Keratinocyte (primary cell): ENCODE measurements at regions not wholly inside any gene's neighbourhood (a gene's known extent, or its start where the extent isn't known, plus 50 kb on each side); places are given as distances from the start of the nearest gene placed in this dataset.

ENCODE experiments used
- DNase-seq: peaks from one replicate; pipeline ENCODE4 v3.0.0-alpha.2; 2011; ENCODE audit warnings: low read depth, missing footprints, low spot score
- FAIRE-seq: peaks from 2 replicates; lab custom pipeline; 2011; peaks lifted over from hg19 to GRCh38; lab: Jason Lieb, UNC
- H2AFZ ChIP-seq: 2 replicates; pipeline ENCODE4 v1.6.0; 2012; ENCODE audit warnings: low read length, control low read depth, inconsistent platforms; ENCODE audit not compliant: control insufficient read depth
- H3K27ac ChIP-seq: 2 replicates; pipeline ENCODE4 v1.5.1; 2011; ENCODE audit warnings: low read length; ENCODE audit not compliant: control insufficient read depth, insufficient read depth
- H3K27me3 ChIP-seq: 3 replicates; pipeline ENCODE4 v1.6.0; 2011; ENCODE audit warnings: low read length; ENCODE audit not compliant: control insufficient read depth, insufficient read depth; ENCODE audit errors: extremely low read depth
- H3K36me3 ChIP-seq, 2 experiments: 2 replicates in 1 of 2; 3 replicates in 1 of 2; pipeline ENCODE4 v1.5.1; 2011; ENCODE audit warnings: low read length in 2 of 2, mild to moderate bottlenecking in 1 of 2; ENCODE audit not compliant: control insufficient read depth in 2 of 2, insufficient read depth in 2 of 2; ENCODE audit errors: extremely low read depth in 1 of 2
- H3K4me1 ChIP-seq: 3 replicates; pipeline ENCODE4 v1.5.1; 2011; ENCODE audit warnings: low read length; ENCODE audit not compliant: control insufficient read depth, insufficient read depth; ENCODE audit errors: extremely low read depth
- H3K4me2 ChIP-seq: 3 replicates; pipeline ENCODE4 v1.6.0; 2011; ENCODE audit warnings: low read depth, low read length; ENCODE audit not compliant: control insufficient read depth, insufficient read depth; ENCODE audit errors: extremely low read depth
- H3K4me3 ChIP-seq, 3 experiments: fragments of 200-600 bp in 1 of 3; sonication (generic) in 1 of 3; 2 replicates in 2 of 3; 3 replicates in 1 of 3; pipeline ENCODE4 v1.5.1; 2011 to 2016; ENCODE audit warnings: low read length in 3 of 3, mild to moderate bottlenecking in 3 of 3, control low read depth in 2 of 3, inconsistent platforms in 1 of 3, low read depth in 1 of 3, mixed read lengths in 1 of 3, mixed run types in 1 of 3, moderate library complexity in 1 of 3; ENCODE audit not compliant: control insufficient read depth in 2 of 3, insufficient read depth in 2 of 3; ENCODE audit errors: extremely low read depth in 1 of 3
- H3K79me2 ChIP-seq: 2 replicates; pipeline ENCODE4 v1.6.0; 2012; ENCODE audit warnings: low read length; ENCODE audit not compliant: control insufficient read depth, insufficient read depth
- H3K9ac ChIP-seq: 3 replicates; pipeline ENCODE4 v1.6.0; 2011; ENCODE audit warnings: low read length; ENCODE audit not compliant: control insufficient read depth, insufficient read depth; ENCODE audit errors: extremely low read depth
- H3K9me1 ChIP-seq: 3 replicates; pipeline ENCODE4 v1.6.0; 2011; ENCODE audit warnings: low read length; ENCODE audit not compliant: control insufficient read depth, insufficient read depth; ENCODE audit errors: extremely low read depth
- H3K9me3 ChIP-seq: 2 replicates; pipeline ENCODE4 v1.5.1; 2012; ENCODE audit warnings: low read depth, low read length; ENCODE audit not compliant: control insufficient read depth
- H4K20me1 ChIP-seq: 3 replicates; pipeline ENCODE4 v1.6.0; 2011; ENCODE audit warnings: low read length; ENCODE audit not compliant: control insufficient read depth, insufficient read depth; ENCODE audit errors: extremely low read depth
- CTCF ChIP-seq, 3 experiments: IDR thresholded peaks in 1 of 3; conservative IDR thresholded peaks in 1 of 3; optimal IDR thresholded peaks in 1 of 3; 2 replicates in 2 of 3; 3 replicates in 1 of 3; pipeline versions ENCODE3 to v1.5.1; 2011; ENCODE audit warnings: low read length in 3 of 3, mild to moderate bottlenecking in 3 of 3, moderate library complexity in 2 of 3, control low read depth in 1 of 3, inconsistent platforms in 1 of 3; ENCODE audit not compliant: insufficient read depth in 2 of 3; ENCODE audit errors: extremely low read depth in 1 of 3
- EZH2 ChIP-seq: IDR thresholded peaks from one replicate; pipeline ENCODE4 v1.6.1; 2012; ENCODE audit warnings: inconsistent platforms, mild to moderate bottlenecking, low read length, moderate library complexity
- dilution Hi-C: fragments of 300-500 bp; cut with MboI; formaldehyde crosslinking; loops from one replicate; pipeline ENCODE4 v1.7.0; 2020; ENCODE audit warnings: low sequenced_read_pairs; ENCODE audit not compliant: extremely low pct_ligation_motif_present

GRCh38 chr1:181919542-181919941 lies 142.0 kb downstream of the ZNF648 start:
- H3K9me3 ChIP-seq, result no peaks in the 10 kb centered on the region
- no peak overlapping the region for H3K9ac ChIP-seq
- H2AFZ ChIP-seq, result no peak overlapping the region
- H4K20me1 ChIP-seq, result no peaks in the 10 kb centered on the region
- dilution Hi-C loops, result no loop called here
- H3K4me3 ChIP-seq, result no peak overlapping the region
- H3K4me2 ChIP-seq, result no peak overlapping the region
- H3K27me3 ChIP-seq, result no peaks in the 10 kb centered on the region
- no peaks in the 10 kb centered on the region for H3K9me1 ChIP-seq
- TF ChIP-seq CTCF (optimal IDR thresholded peaks at IDR 0.05 in 1 of 3, IDR thresholded peaks at IDR 0.05 in 1 of 3, conservative IDR thresholded peaks at IDR 0.05 in 1 of 3; ENCODE audit: extremely low read depth in 1 of 3, insufficient read depth in 2 of 3, low read length in 3 of 3) (peak in 2 of 3 experiments; percentile 45 to 67), EZH2 (no peak)
- H3K36me3 ChIP-seq, result no peaks in the 10 kb centered on the region
- H3K27ac ChIP-seq, result no peak overlapping the region
- DNase-seq (no peak), FAIRE-seq (no peak)
- no peaks in the 10 kb centered on the region for H3K4me1 ChIP-seq
- no peaks in the 10 kb centered on the region for H3K79me2 ChIP-seq

GRCh38 chr1:181918880-181919525 lies 142.5 kb downstream of the ZNF648 start:
- Histone ChIP-seq H3K27me3 (no peaks in the 10 kb centered on the region), H3K9me3 (no peaks in the 10 kb centered on the region), H3K36me3 (no peaks in the 10 kb centered on the region), H2AFZ (no peak overlapping the region), H3K4me1 (no peaks in the 10 kb centered on the region), H3K9me1 (no peaks in the 10 kb centered on the region), H4K20me1 (no peaks in the 10 kb centered on the region), H3K4me3 (no peak overlapping the region), H3K4me2 (no peak overlapping the region), H3K27ac (no peak overlapping the region), H3K79me2 (no peaks in the 10 kb centered on the region), H3K9ac (no peak overlapping the region)
- TF ChIP-seq CTCF (optimal IDR thresholded peaks at IDR 0.05 in 1 of 3, IDR thresholded peaks at IDR 0.05 in 1 of 3, conservative IDR thresholded peaks at IDR 0.05 in 1 of 3; ENCODE audit: extremely low read depth in 1 of 3, insufficient read depth in 2 of 3, low read length in 3 of 3), result no peak
- TF ChIP-seq EZH2, result no peak
- DNase-seq (no peak), FAIRE-seq (no peak)
- dilution Hi-C loops, result no loop called here
